ENCODE measurements at regions not wholly inside any gene's neighbourhood (a gene's known extent, or its start where the extent isn't known, plus 50 kb on each side); places are given as distances from the start of the nearest gene placed in this dataset.

DNA sequence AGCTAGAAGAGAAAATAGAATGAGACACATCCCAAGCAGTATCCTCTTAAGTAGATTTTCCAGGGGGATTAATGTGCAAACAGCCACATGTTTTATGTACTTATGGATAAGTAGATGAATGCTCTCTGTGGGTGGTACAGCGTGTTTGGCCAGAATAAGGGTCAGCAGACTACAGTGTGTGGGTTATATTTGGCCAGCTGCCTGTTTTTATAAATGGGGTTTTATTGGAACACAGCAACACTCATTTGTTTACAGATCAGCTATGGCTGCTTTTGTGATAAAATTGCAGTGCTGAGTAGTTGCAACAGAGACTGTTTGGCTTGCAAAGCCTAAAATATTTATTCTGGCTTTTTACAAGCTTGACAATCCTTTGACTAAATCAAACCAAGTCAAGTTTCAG is 780.2 kb upstream of the SEL1L start:
- H3K27me3 ChIP-seq, result no peaks in the 10 kb centered on the region
- H3K36me3 ChIP-seq, result no peaks in the 10 kb centered on the region
- DNase-seq (ENCODE audit: extremely low spot score in 2 of 2), result no peak
- H3K27ac ChIP-seq, result no peak overlapping the region
- H3K9me3 ChIP-seq, result no peaks in the 10 kb centered on the region
- intact Hi-C loops (cut with DNase I), result no loop called here
- TF ChIP-seq POLR2A (IDR thresholded peaks at IDR 0.05) (no peak), POLR2AphosphoS5 (IDR thresholded peaks at IDR 0.05; ENCODE audit: insufficient read depth in 1 of 2, low read depth in 1 of 2) (no peak)
- TF ChIP-seq, protein P1, sequence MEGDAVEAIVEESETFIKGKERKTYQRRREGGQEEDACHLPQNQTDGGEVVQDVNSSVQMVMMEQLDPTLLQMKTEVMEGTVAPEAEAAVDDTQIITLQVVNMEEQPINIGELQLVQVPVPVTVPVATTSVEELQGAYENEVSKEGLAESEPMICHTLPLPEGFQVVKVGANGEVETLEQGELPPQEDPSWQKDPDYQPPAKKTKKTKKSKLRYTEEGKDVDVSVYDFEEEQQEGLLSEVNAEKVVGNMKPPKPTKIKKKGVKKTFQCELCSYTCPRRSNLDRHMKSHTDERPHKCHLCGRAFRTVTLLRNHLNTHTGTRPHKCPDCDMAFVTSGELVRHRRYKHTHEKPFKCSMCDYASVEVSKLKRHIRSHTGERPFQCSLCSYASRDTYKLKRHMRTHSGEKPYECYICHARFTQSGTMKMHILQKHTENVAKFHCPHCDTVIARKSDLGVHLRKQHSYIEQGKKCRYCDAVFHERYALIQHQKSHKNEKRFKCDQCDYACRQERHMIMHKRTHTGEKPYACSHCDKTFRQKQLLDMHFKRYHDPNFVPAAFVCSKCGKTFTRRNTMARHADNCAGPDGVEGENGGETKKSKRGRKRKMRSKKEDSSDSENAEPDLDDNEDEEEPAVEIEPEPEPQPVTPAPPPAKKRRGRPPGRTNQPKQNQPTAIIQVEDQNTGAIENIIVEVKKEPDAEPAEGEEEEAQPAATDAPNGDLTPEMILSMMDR (IDR thresholded peaks at IDR 0.05), result no peak
- H3K4me1 ChIP-seq, result no peaks in the 10 kb centered on the region
- H3K4me3 ChIP-seq, result no peak overlapping the region

- no peaks in the 10 kb centered on the region for H3K9me3 ChIP-seq
- H3K4me1 ChIP-seq, result no peaks in the 10 kb centered on the region
- intact Hi-C loops (cut with DNase I), result no loop called here
- H3K27ac ChIP-seq, result no peak overlapping the region
- H3K27me3 ChIP-seq, result no peaks in the 10 kb centered on the region
- DNase-seq (ENCODE audit: extremely low spot score in 2 of 2), result no peak
- H3K36me3 ChIP-seq, result no peaks in the 10 kb centered on the region
- TF ChIP-seq POLR2AphosphoS5 (IDR thresholded peaks at IDR 0.05; ENCODE audit: insufficient read depth in 1 of 2, low read depth in 1 of 2) (no peak), POLR2A (IDR thresholded peaks at IDR 0.05) (no peak)
- TF ChIP-seq, protein P1 (IDR thresholded peaks at IDR 0.05), result no peak
- no peak overlapping the region for H3K4me3 ChIP-seq
These were observed 794.8 kb upstream of the SEL1L start for GRCh38 chr14:82328442-82328841.

GRCh38 chr14:82341261-82341810 is 807.7 kb upstream of the SEL1L start:
- Histone ChIP-seq H3K36me3 (no peaks in the 10 kb centered on the region), H3K27me3 (no peaks in the 10 kb centered on the region)

GRCh38 chr14:82342596-82342995 is 808.9 kb upstream of the SEL1L start:
- Histone ChIP-seq H3K4me3 (no peak overlapping the region), H3K27me3 (no peaks in the 10 kb centered on the region), H3K36me3 (no peaks in the 10 kb centered on the region), H3K4me1 (peaks cover 9% of the 10 kb centered on the region), H3K9me3 (no peaks in the 10 kb centered on the region), H3K27ac (no peak overlapping the region)
- intact Hi-C loops (cut with DNase I), result no loop called here
- DNase-seq (ENCODE audit: extremely low spot score in 2 of 2), result no peak
- no peak for TF ChIP-seq POLR2AphosphoS5 (IDR thresholded peaks at IDR 0.05; ENCODE audit: insufficient read depth in 1 of 2, low read depth in 1 of 2)
- TF ChIP-seq, protein P1 (IDR thresholded peaks at IDR 0.05), result no peak
- TF ChIP-seq POLR2A (IDR thresholded peaks at IDR 0.05), result no peak

More at GRCh38 chr14:82341261-82341810, 807.7 kb upstream of the SEL1L start:
- Histone ChIP-seq H3K27ac (no peak overlapping the region), H3K4me3 (no peak overlapping the region), H3K9me3 (no peaks in the 10 kb centered on the region), H3K4me1 (peaks cover 9% of the 10 kb centered on the region)
- TF ChIP-seq, protein P1 (IDR thresholded peaks at IDR 0.05), result no peak
- TF ChIP-seq POLR2A (IDR thresholded peaks at IDR 0.05) (no peak), POLR2AphosphoS5 (IDR thresholded peaks at IDR 0.05; ENCODE audit: insufficient read depth in 1 of 2, low read depth in 1 of 2) (no peak)
- intact Hi-C loops (cut with DNase I), result no loop called here
- no peak for DNase-seq (ENCODE audit: extremely low spot score in 2 of 2)

DNA sequence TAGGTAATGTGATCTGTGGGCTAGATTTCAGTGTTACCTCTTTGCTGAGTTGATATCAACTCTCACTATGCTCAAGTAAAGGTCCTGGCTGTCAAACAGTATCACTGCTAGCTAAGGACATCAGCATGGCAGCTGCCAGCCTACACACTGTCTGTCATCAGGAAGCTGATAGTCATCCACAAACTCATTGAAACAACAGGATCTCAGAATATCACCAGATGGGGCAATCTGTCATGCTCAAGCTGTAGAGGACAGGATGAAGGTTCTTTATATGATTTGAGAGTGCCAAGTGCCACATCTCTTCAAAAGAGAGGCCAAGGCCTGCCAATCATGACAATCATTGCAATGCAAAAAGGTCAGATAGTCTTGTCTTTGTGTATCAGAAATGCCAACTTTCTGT is 811.5 kb upstream of the SEL1L start:
- Histone ChIP-seq H3K27ac (no peak overlapping the region), H3K9me3 (no peaks in the 10 kb centered on the region), H3K4me3 (no peak overlapping the region), H3K27me3 (no peaks in the 10 kb centered on the region), H3K4me1 (peaks cover 9% of the 10 kb centered on the region), H3K36me3 (no peaks in the 10 kb centered on the region)
- DNase-seq (ENCODE audit: extremely low spot score in 2 of 2), result no peak
- intact Hi-C loops (cut with DNase I), result no loop called here
- TF ChIP-seq, protein P1 (IDR thresholded peaks at IDR 0.05), result no peak
- TF ChIP-seq POLR2AphosphoS5 (IDR thresholded peaks at IDR 0.05; ENCODE audit: insufficient read depth in 1 of 2, low read depth in 1 of 2) (no peak), POLR2A (IDR thresholded peaks at IDR 0.05) (no peak)

Measured in vagina (tissue), 2 donors.